GM12873 (cell line): ENCODE measurements at regions not wholly inside any gene's neighbourhood (a gene's known extent, or its start where the extent isn't known, plus 50 kb on each side); places are given as distances from the start of the nearest gene placed in this dataset.
A peak's percentile ranks its signal among the peaks of the same experiment; 100 is the strongest.

Experiments
- TF ChIP-seq, protein P1 (sequence below): IDR thresholded peaks from 2 replicates; pipeline ENCODE4 v1.5.1; 2012; ENCODE audit warnings: low read depth, mild to moderate bottlenecking, moderate library complexity, low read length, control low read depth; ENCODE audit not compliant: insufficient read depth; ENCODE audit errors: missing control alignments

DNA sequence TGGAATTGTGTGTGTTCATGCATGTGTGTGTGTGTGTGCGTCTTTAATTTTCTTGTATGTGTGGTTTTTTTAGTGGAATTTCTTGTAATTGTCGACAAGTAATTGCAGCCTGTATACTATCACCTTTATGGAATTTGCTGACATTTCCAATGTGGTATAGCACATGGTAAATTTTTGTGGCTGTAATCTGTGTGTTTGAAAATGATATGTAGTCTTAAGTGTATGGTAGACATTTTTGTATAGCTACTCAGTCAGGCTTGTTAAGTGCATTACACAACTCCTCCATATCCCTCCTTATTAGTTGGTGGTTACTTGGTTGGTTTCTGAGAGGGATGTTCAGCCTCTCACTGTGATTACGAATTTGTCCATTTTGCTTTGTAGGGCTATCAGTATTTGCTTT lies 384.5 kb upstream of the HSF2 start:
- TF ChIP-seq, protein P1, sequence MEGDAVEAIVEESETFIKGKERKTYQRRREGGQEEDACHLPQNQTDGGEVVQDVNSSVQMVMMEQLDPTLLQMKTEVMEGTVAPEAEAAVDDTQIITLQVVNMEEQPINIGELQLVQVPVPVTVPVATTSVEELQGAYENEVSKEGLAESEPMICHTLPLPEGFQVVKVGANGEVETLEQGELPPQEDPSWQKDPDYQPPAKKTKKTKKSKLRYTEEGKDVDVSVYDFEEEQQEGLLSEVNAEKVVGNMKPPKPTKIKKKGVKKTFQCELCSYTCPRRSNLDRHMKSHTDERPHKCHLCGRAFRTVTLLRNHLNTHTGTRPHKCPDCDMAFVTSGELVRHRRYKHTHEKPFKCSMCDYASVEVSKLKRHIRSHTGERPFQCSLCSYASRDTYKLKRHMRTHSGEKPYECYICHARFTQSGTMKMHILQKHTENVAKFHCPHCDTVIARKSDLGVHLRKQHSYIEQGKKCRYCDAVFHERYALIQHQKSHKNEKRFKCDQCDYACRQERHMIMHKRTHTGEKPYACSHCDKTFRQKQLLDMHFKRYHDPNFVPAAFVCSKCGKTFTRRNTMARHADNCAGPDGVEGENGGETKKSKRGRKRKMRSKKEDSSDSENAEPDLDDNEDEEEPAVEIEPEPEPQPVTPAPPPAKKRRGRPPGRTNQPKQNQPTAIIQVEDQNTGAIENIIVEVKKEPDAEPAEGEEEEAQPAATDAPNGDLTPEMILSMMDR = no peak

DNA sequence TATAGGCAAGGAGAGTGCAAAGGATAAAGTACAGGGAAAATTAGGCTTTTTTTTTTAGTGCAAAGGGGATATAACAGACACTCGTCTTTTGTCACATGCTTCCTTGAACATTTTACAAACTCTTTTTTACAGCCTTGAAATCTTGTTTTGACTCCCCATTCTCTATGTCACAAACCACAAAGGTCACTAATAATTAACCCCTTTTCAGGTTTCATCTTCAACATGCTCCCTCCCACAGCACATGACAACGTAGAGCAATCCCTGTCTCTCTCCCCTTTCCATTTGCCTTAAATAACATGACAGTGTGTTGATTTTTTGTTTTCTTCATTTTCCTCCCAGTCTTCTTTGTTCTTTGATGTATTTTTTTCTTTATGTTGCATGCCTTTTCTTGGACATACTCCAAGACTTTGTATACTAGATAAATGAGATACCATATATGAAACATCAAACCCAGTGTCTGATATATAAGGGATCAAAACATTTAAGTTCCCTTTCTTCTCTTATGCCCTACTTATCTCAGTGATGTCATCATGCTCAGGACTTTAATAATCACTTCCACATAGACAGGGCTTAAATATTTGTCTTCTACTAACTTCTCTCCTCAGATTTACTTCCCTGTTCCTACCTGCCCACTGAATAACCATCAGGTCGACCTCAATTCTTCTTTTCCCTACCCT lies 378.7 kb upstream of the HSF2 start:
- TF ChIP-seq, protein P1 = no peak

DNA sequence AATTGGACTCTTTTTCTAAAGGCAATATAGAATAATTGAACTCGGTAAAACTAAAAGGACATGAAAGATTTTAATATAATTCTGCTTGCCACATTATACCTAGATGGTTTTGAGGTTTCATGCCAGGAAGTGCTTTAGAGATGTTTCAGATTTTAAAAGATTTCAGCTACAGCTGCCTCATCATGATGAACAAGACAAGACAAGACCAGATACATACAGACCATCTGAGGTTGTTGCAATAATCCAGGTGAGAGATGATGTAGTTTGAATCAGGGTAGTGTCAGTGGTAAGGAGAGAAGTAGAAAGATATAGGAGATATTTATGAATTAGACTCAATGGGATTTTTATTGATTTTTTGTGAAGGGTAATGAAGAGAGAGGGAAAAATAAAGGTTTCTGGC lies 374.3 kb upstream of the HSF2 start:
- TF ChIP-seq, protein P1 = no peak

DNA sequence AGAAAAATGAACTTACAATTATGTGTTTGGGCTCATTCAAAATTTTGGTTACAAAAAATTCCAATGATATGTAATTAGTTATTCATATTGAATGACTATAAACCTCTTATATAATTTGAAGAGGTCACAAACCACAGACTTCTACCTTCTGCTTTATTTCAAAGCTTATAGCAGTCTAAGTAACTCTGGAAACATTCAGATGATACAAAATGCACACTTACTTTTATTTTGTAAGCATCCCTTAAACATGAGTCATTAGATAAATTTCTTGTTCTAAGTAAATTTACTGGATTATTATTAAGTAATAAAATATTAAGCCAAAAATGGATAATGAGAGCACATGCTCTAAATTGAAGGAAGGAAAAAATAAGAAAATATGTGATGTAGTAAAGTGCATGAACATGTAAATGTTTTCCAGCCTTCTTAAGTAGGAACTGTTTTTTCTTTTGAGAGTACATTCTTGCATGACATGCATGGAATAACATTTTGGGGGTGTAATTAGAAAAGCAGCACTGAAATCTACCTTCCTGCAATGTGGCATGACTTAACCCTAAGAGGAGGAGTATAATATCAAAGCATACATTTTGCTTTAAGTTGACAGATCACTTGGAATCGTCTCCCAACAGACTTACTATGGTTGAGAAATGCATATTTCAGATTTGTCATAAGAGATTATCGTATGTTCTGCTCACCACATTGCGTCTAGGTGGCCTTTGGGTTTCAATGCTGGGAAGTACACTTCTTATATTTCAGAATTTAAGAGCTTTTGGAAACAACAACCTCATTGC lies 372.7 kb upstream of the HSF2 start:
- TF ChIP-seq, protein P1 = no peak

DNA sequence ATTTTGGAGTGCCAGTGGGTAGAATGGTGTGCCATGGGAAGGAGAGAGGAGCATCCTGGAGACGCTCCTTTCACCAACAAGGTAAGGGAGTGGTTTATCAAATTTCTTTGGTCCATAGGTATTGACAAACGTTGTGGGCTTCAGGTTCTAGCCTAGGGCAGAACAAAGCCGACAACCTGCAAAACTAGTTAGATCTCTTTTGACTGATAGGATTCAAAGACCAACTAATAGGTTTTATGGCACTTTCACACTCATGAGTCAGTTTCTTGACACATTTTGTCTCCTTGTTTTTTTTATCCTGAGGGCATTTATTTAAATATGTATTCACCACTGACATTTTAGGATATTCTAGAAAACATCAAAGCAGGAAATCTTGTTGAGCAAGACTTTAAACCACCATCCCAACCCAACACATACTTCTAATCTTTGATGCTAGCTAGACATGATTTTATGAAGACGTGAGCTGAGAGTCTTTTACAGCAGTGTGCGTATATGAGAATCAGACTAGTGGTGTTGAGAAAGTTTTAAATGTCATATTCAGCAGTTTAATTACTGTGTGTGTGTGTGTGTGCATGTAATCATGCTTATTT lies 370.4 kb upstream of the HSF2 start:
- TF ChIP-seq, protein P1 = no peak

DNA sequence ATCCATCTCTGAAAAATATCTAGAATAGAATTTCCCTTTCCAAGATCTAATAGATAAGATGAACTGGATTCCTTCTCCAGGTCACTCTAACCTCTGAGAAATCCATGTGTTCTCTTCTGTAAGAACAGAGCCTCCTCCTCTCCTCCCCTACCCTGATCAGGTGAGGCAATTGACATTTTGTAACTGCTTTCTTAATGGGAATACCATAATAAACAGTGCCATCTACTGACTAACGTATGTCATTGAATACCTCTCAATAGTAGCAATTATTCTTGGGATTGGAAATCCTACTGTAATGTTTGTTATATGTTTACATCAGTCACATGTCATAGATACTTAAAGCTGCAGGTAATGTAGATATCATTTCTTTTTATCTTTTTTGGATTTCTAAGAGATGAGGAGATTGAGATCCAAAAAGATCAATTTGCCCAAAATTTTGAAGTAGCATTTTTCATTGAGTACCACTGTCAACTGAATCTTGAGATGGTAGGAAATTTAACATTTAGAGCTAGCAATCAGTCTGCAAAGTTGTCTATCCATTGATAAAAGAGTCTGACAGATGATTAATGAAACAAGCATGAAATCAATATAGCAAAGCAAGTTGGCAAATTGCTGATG lies 365.8 kb upstream of the HSF2 start:
- TF ChIP-seq, protein P1 = peak; percentile 46

DNA sequence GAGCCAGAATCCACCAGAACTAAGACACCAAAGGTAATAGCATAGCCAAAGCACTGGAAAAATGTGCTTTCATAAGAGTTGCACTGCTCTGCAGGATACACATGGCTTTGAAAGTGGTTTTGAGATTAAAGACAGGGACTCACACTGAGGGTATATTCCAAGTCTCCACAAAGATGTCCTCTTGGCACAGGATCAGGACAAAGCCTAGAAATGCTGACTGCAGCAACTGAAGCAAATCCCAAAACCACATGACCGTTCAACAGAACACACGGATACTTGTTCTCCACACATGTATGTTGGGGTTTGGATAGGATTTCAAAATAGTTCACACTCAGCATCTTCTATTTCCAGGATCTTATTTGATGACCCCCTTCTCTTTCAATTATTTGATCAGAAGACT lies 364.3 kb upstream of the HSF2 start:
- TF ChIP-seq, protein P1 = no peak
